Left ventricle myocardium inferior (tissue), 1 donor: ENCODE measurements at regions not wholly inside any gene's neighbourhood (a gene's known extent, or its start where the extent isn't known, plus 50 kb on each side); places are given as distances from the start of the nearest gene placed in this dataset.

Source experiments
- DNase-seq: peaks from one replicate; pipeline ENCODE4 v3.0.0-alpha.2; 2020
- H3K27ac ChIP-seq: fragments of 200-600 bp; replicated peaks from 2 replicates; pipeline ENCODE4 v1.8.0; 2021
- H3K27me3 ChIP-seq: fragments of 200-600 bp; 2 replicates; pipeline ENCODE4 v1.8.0; 2021; ENCODE audit warnings: low read depth
- H3K36me3 ChIP-seq: fragments of 200-600 bp; 2 replicates; pipeline ENCODE4 v1.8.0; 2021
- H3K4me1 ChIP-seq: fragments of 200-600 bp; 2 replicates; pipeline ENCODE4 v1.8.0; 2021
- H3K4me3 ChIP-seq: fragments of 200-600 bp; 2 replicates; pipeline ENCODE4 v1.8.0; 2021; ENCODE audit warnings: mild to moderate bottlenecking, moderate library complexity
- H3K9me3 ChIP-seq: fragments of 200-600 bp; replicated peaks from 2 replicates; pipeline ENCODE4 v1.8.0; 2021
- CTCF ChIP-seq: fragments of 200-600 bp; IDR thresholded peaks from 2 replicates; pipeline ENCODE4 v1.8.0; 2021; ENCODE audit warnings: antibody characterized with exemption, mild to moderate bottlenecking, borderline replicate concordance
- intact Hi-C: fragments of 100-400 bp; cut with micrococcal nuclease; formaldehyde crosslinking; loops from one replicate; pipeline ENCODE4 v1.11.0; 2022
- donor health status: DM: no; HTN: yes; CAD: no; lungs with severe emphysema.

GRCh38 chr20:21609981-21610380 is 95.5 kb upstream of the PAX1 start:
- DNase-seq = no peak
- no peak overlapping the region for H3K27ac ChIP-seq
- H3K4me3 ChIP-seq = no peak overlapping the region
- H3K4me1 ChIP-seq = no peaks in the 10 kb centered on the region
- H3K36me3 ChIP-seq = no peaks in the 10 kb centered on the region
- no peak for TF ChIP-seq CTCF
- intact Hi-C loops = no loop called here
- peaks cover 18% of the 10 kb centered on the region for H3K9me3 ChIP-seq
- H3K27me3 ChIP-seq = peaks cover 78% of the 10 kb centered on the region

- no peak for TF ChIP-seq CTCF
- peaks cover 71% of the 10 kb centered on the region for H3K27me3 ChIP-seq
- no peaks in the 10 kb centered on the region for H3K36me3 ChIP-seq
- H3K4me3 ChIP-seq = no peak overlapping the region
- H3K4me1 ChIP-seq = no peaks in the 10 kb centered on the region
- no peak for DNase-seq
- peaks cover 22% of the 10 kb centered on the region for H3K9me3 ChIP-seq
- no peak overlapping the region for H3K27ac ChIP-seq
- intact Hi-C loops = no loop called here
Observed at GRCh38 chr20:21609221-21609620, 95.4 kb upstream of the NKX2-2 start.

- Histone ChIP-seq H3K27me3 (peaks cover 71% of the 10 kb centered on the region), H3K4me1 (no peaks in the 10 kb centered on the region), H3K36me3 (no peaks in the 10 kb centered on the region), H3K27ac (no peak overlapping the region), H3K4me3 (no peak overlapping the region), H3K9me3 (peaks cover 22% of the 10 kb centered on the region)
- intact Hi-C loops = no loop called here
- TF ChIP-seq CTCF = no peak
- DNase-seq = no peak
Observed at GRCh38 chr20:21608777-21609176, 94.9 kb upstream of the NKX2-2 start.

- H3K4me3 ChIP-seq = no peak overlapping the region
- TF ChIP-seq CTCF = no peak
- no peak overlapping the region for H3K27ac ChIP-seq
- H3K36me3 ChIP-seq = no peaks in the 10 kb centered on the region
- intact Hi-C loops = no loop called here
- no peaks in the 10 kb centered on the region for H3K4me1 ChIP-seq
- H3K9me3 ChIP-seq = peaks cover 22% of the 10 kb centered on the region
- peak; percentile 20 for DNase-seq
- peaks cover 69% of the 10 kb centered on the region for H3K27me3 ChIP-seq
Observed at GRCh38 chr20:21607971-21608725, 94.3 kb upstream of the NKX2-2 start.

GRCh38 chr20:21601799-21602198 is 87.9 kb upstream of the NKX2-2 start:
- Histone ChIP-seq H3K36me3 (no peaks in the 10 kb centered on the region), H3K27ac (no peak overlapping the region), H3K4me1 (no peaks in the 10 kb centered on the region), H3K27me3 (peaks cover 15% of the 10 kb centered on the region), H3K4me3 (no peak overlapping the region), H3K9me3 (peaks cover 58% of the 10 kb centered on the region)
- no peak for DNase-seq
- no peak for TF ChIP-seq CTCF
- intact Hi-C loops = no loop called here
